ENCODE measurements at regions not wholly inside any gene's neighbourhood (a gene's known extent, or its start where the extent isn't known, plus 50 kb on each side); places are given as distances from the start of the nearest gene placed in this dataset.

DNA sequence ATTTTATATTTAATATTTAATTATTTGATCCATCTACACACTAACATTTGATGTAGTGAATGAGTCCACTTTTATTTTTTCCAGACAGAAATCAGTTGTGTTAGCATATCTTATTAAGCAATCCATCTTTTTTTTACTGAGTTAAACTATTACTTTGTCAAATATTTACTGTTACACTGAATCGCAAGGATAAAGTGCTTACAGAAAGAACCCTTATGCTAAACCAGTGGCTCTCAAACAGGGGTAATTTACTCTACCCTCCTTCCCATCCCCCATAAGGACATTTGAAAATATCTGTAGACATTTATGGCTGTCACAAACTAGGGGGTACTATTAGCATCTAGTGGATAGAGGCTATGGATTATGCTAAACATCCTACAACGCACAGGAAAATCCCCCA is 508.2 kb downstream of the C12orf50 start:
- TF ChIP-seq, protein P1, sequence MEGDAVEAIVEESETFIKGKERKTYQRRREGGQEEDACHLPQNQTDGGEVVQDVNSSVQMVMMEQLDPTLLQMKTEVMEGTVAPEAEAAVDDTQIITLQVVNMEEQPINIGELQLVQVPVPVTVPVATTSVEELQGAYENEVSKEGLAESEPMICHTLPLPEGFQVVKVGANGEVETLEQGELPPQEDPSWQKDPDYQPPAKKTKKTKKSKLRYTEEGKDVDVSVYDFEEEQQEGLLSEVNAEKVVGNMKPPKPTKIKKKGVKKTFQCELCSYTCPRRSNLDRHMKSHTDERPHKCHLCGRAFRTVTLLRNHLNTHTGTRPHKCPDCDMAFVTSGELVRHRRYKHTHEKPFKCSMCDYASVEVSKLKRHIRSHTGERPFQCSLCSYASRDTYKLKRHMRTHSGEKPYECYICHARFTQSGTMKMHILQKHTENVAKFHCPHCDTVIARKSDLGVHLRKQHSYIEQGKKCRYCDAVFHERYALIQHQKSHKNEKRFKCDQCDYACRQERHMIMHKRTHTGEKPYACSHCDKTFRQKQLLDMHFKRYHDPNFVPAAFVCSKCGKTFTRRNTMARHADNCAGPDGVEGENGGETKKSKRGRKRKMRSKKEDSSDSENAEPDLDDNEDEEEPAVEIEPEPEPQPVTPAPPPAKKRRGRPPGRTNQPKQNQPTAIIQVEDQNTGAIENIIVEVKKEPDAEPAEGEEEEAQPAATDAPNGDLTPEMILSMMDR (tag by site-specific recombination; IDR thresholded peaks at IDR 0.05), result no peak
- no peak for TF ChIP-seq SP2 (tag by site-specific recombination; IDR thresholded peaks at IDR 0.05)
